ENCODE measurements at regions not wholly inside any gene's neighbourhood (a gene's known extent, or its start where the extent isn't known, plus 50 kb on each side); places are given as distances from the start of the nearest gene placed in this dataset.

DNA sequence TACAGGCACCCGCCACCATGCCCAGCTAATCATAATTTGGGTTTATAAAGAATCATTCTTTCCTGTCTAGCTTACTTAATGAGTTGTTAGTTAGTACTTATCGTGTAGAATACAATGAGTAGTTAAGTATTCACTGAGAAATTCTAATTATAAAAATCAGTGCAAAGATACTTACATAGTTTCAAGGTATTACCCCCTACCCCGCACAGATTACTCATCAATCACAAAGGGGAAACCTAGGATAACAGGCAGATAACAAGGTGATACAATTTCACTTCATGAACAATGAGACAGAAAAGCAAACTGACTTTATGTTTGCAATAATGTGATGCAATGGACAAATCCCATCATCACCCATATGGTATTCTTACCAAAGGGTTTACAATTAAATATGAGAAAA is 109.6 kb downstream of the FAM174A start:
- no peak overlapping the region for H3K27ac ChIP-seq (ENCODE audit: low read depth, low read length, poor library complexity, severe bottlenecking)
- CTCF ChIA-PET (ENCODE audit: unreplicated experiment): no interaction called here

DNA sequence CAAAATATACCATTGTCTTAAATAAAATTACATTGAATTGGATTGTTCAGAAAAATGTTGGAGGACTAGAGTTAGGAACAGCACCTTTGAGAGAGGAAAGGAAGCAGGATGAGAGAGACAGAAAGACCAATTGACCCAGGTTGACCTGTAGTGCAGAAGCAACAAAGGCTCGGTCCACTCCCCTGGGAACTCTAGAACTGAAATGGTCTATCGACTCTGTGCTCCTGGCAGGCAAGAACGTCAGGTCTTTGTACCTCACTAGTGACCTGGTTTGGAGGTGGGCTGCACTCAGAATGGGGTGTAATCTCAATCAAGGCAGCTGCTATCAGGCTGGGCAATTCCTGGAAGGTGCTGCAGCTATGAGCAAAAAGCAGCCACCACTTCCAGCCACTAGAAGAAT is 110.8 kb downstream of the FAM174A start:
- no peak overlapping the region for H2AFZ ChIP-seq (ENCODE audit: low read length)
- no peaks in the 10 kb centered on the region for H3K36me3 ChIP-seq (ENCODE audit: insufficient read depth, low read length)
- DNase-seq (ENCODE audit: low spot score): no peak
- H3K79me2 ChIP-seq (ENCODE audit: insufficient read depth, low read depth, low read length): no peaks in the 10 kb centered on the region
- no peaks in the 10 kb centered on the region for H3K9me2 ChIP-seq (ENCODE audit: insufficient read depth, low read length)
- POLR2A ChIA-PET: no interaction called here
- no peak overlapping the region for H3K4me2 ChIP-seq (ENCODE audit: low read length)
- no peak overlapping the region for H3K4me3 ChIP-seq (ENCODE audit: low read depth, low read length, poor library complexity, severe bottlenecking)
- intact Hi-C loops (cut with micrococcal nuclease; ENCODE audit: unreplicated experiment): no loop called here
- TF ChIP-seq, protein P1, sequence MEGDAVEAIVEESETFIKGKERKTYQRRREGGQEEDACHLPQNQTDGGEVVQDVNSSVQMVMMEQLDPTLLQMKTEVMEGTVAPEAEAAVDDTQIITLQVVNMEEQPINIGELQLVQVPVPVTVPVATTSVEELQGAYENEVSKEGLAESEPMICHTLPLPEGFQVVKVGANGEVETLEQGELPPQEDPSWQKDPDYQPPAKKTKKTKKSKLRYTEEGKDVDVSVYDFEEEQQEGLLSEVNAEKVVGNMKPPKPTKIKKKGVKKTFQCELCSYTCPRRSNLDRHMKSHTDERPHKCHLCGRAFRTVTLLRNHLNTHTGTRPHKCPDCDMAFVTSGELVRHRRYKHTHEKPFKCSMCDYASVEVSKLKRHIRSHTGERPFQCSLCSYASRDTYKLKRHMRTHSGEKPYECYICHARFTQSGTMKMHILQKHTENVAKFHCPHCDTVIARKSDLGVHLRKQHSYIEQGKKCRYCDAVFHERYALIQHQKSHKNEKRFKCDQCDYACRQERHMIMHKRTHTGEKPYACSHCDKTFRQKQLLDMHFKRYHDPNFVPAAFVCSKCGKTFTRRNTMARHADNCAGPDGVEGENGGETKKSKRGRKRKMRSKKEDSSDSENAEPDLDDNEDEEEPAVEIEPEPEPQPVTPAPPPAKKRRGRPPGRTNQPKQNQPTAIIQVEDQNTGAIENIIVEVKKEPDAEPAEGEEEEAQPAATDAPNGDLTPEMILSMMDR (conservative IDR thresholded peaks at IDR 0.05; ENCODE audit: low read length): no peak
- no peak for TF ChIP-seq EZH2phosphoT487 (IDR thresholded peaks at IDR 0.05; ENCODE audit: borderline replicate concordance, low read depth, low read length)
- H3K27ac ChIP-seq (ENCODE audit: low read depth, low read length, poor library complexity, severe bottlenecking): no peak overlapping the region
- H3K9me3 ChIP-seq (ENCODE audit: low read length): no peaks in the 10 kb centered on the region
- no peaks in the 10 kb centered on the region for H3K4me1 ChIP-seq (ENCODE audit: insufficient read depth, low read length, poor library complexity, severe bottlenecking)
- no TSS peak for BruUV-seq (replicated peaks)
- H4K20me1 ChIP-seq (ENCODE audit: insufficient read depth, low read length): no peaks in the 10 kb centered on the region
- CTCF ChIA-PET (ENCODE audit: unreplicated experiment): no interaction called here

More for the DNA sequence above, 109.6 kb downstream of the FAM174A start:
- Histone ChIP-seq H3K4me3 (ENCODE audit: low read depth, low read length, poor library complexity, severe bottlenecking) (no peak overlapping the region), H3K79me2 (ENCODE audit: insufficient read depth, low read depth, low read length) (no peaks in the 10 kb centered on the region), H3K4me2 (ENCODE audit: low read length) (no peak overlapping the region), H3K9me3 (ENCODE audit: low read length) (no peaks in the 10 kb centered on the region), H3K4me1 (ENCODE audit: insufficient read depth, low read length, poor library complexity, severe bottlenecking) (no peaks in the 10 kb centered on the region), H4K20me1 (ENCODE audit: insufficient read depth, low read length) (no peaks in the 10 kb centered on the region), H3K36me3 (ENCODE audit: insufficient read depth, low read length) (no peaks in the 10 kb centered on the region), H3K9me2 (ENCODE audit: insufficient read depth, low read length) (no peaks in the 10 kb centered on the region), H2AFZ (ENCODE audit: low read length) (no peak overlapping the region)
- no TSS peak for BruUV-seq (replicated peaks)
- POLR2A ChIA-PET: interaction anchor here (1.5 kb wide), 1 partner anchor 45 kb away, joined by 3 read pairs; no protein-coding TSS in a partner anchor
- TF ChIP-seq EZH2phosphoT487 (IDR thresholded peaks at IDR 0.05; ENCODE audit: borderline replicate concordance, low read depth, low read length): no peak
- intact Hi-C loops (cut with micrococcal nuclease; ENCODE audit: unreplicated experiment): no loop called here
- DNase-seq (ENCODE audit: low spot score): no peak

DNA sequence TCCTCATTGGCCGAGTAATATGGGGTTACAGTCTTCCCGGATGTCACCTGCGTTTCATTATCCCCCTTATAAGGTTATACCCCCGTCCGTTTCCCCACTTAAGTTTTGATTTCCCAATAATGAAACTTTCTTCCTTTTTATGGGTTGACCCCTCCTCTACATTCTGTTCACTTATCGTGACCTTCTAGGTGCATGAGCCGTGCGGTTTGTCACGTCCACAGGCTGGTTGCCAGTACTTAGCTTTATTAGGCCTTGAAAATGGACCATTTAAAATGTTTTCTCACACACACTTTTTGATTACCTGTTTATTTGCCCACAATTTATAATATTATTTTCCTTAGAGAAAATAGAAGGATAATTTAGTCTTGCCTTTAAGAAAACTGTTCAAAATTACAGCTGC is 111.5 kb downstream of the FAM174A start:
- Histone ChIP-seq H3K79me2 (ENCODE audit: insufficient read depth, low read depth, low read length) (no peaks in the 10 kb centered on the region), H2AFZ (ENCODE audit: low read length) (no peak overlapping the region), H4K20me1 (ENCODE audit: insufficient read depth, low read length) (no peaks in the 10 kb centered on the region), H3K4me2 (ENCODE audit: low read length) (no peak overlapping the region), H3K9me2 (ENCODE audit: insufficient read depth, low read length) (no peaks in the 10 kb centered on the region), H3K4me1 (ENCODE audit: insufficient read depth, low read length, poor library complexity, severe bottlenecking) (no peaks in the 10 kb centered on the region), H3K27ac (ENCODE audit: low read depth, low read length, poor library complexity, severe bottlenecking) (no peak overlapping the region), H3K4me3 (ENCODE audit: low read depth, low read length, poor library complexity, severe bottlenecking) (no peak overlapping the region), H3K9me3 (ENCODE audit: low read length) (no peaks in the 10 kb centered on the region), H3K36me3 (ENCODE audit: insufficient read depth, low read length) (no peaks in the 10 kb centered on the region)
- ChIA-PET POLR2A (interaction anchor here (0.9 kb wide), 1 partner anchor 15 kb away, joined by 3 read pairs; no protein-coding TSS in a partner anchor), CTCF (ENCODE audit: unreplicated experiment) (no interaction called here)
- no peak for TF ChIP-seq EZH2phosphoT487 (IDR thresholded peaks at IDR 0.05; ENCODE audit: borderline replicate concordance, low read depth, low read length)
- TF ChIP-seq, protein P1 (conservative IDR thresholded peaks at IDR 0.05; ENCODE audit: low read length): no peak
- no TSS peak for BruUV-seq (replicated peaks)
- intact Hi-C loops (cut with micrococcal nuclease; ENCODE audit: unreplicated experiment): no loop called here
- DNase-seq (ENCODE audit: low spot score): no peak

Data from OCI-LY7 (cell line).